Hepatocyte (in vitro differentiated cells): ENCODE measurements at regions not wholly inside any gene's neighbourhood (a gene's known extent, or its start where the extent isn't known, plus 50 kb on each side); places are given as distances from the start of the nearest gene placed in this dataset.

Source experiments
- DNase-seq: peaks from one replicate; pipeline ENCODE4 v3.0.0-alpha.2; 2016; ENCODE audit warnings: low spot score
- H2AFZ ChIP-seq: fragments of 200-600 bp; sonication (generic); 2 replicates; pipeline ENCODE4 v1.6.0; 2016; ENCODE audit warnings: antibody characterized with exemption, mild to moderate bottlenecking
- H3K27ac ChIP-seq: fragments of 200-600 bp; sonication (generic); 2 replicates; pipeline ENCODE4 v1.5.1; 2016; ENCODE audit warnings: mild to moderate bottlenecking
- H3K27me3 ChIP-seq: fragments of 200-600 bp; sonication (generic); 2 replicates; pipeline ENCODE4 v1.6.1; 2016
- H3K36me3 ChIP-seq: fragments of 200-600 bp; sonication (generic); replicated peaks from 2 replicates; pipeline ENCODE4 v1.5.1; 2016; ENCODE audit warnings: low read depth; ENCODE audit not compliant: insufficient read depth
- H3K4me1 ChIP-seq: fragments of 200-600 bp; sonication (generic); 2 replicates; pipeline ENCODE4 v1.5.1; 2016; ENCODE audit warnings: mild to moderate bottlenecking, moderate library complexity; ENCODE audit not compliant: insufficient read depth
- H3K4me2 ChIP-seq: fragments of 200-600 bp; sonication (generic); 2 replicates; pipeline ENCODE4 v1.6.0; 2016
- H3K4me3 ChIP-seq: fragments of 200-600 bp; sonication (generic); 2 replicates; pipeline ENCODE4 v1.5.1; 2016; ENCODE audit warnings: mild to moderate bottlenecking
- H3K79me2 ChIP-seq: fragments of 200-600 bp; sonication (generic); 2 replicates; pipeline ENCODE4 v1.6.0; 2017; ENCODE audit warnings: mild to moderate bottlenecking
- H3K9me2 ChIP-seq: fragments of 200-600 bp; sonication (generic); replicated peaks from 2 replicates; pipeline ENCODE4 v1.6.0; 2017; ENCODE audit warnings: mild to moderate bottlenecking; ENCODE audit not compliant: insufficient read depth
- H3K9me3 ChIP-seq: fragments of 200-600 bp; sonication (generic); 2 replicates; pipeline ENCODE4 v1.5.1; 2016; ENCODE audit warnings: low read depth, mild to moderate bottlenecking
- H4K20me1 ChIP-seq: fragments of 200-600 bp; sonication (generic); 2 replicates; pipeline ENCODE4 v1.6.0; 2016; ENCODE audit warnings: mild to moderate bottlenecking; ENCODE audit not compliant: insufficient read depth, poor library complexity, severe bottlenecking
- CTCF ChIP-seq: fragments of 200-600 bp; sonication (generic); IDR thresholded peaks from 2 replicates; pipeline ENCODE4 v1.5.1; 2016; ENCODE audit warnings: antibody characterized with exemption, mild to moderate bottlenecking; ENCODE audit not compliant: poor library complexity
- EZH2 ChIP-seq: fragments of 200-600 bp; sonication (generic); IDR thresholded peaks from 2 replicates; pipeline ENCODE4 v1.6.1; 2016; ENCODE audit warnings: antibody characterized with exemption, mild to moderate bottlenecking, borderline replicate concordance
- EZH2phosphoT487 ChIP-seq: fragments of 200-600 bp; sonication (generic); IDR thresholded peaks from one replicate; pipeline ENCODE4 v1.6.1; 2018; ENCODE audit warnings: antibody characterized with exemption, mild to moderate bottlenecking, low read depth, moderate library complexity; ENCODE audit not compliant: unreplicated experiment, severe bottlenecking
- WGBS: methylation state at CpG from one replicate; pipeline ENCODE4 v1.1.6; 2016; ENCODE audit warnings: low lambda C conversion rate; ENCODE audit errors: missing lambda C conversion rate; 5-methylcytosine and 5-hydroxymethylcytosine counted together

DNA sequence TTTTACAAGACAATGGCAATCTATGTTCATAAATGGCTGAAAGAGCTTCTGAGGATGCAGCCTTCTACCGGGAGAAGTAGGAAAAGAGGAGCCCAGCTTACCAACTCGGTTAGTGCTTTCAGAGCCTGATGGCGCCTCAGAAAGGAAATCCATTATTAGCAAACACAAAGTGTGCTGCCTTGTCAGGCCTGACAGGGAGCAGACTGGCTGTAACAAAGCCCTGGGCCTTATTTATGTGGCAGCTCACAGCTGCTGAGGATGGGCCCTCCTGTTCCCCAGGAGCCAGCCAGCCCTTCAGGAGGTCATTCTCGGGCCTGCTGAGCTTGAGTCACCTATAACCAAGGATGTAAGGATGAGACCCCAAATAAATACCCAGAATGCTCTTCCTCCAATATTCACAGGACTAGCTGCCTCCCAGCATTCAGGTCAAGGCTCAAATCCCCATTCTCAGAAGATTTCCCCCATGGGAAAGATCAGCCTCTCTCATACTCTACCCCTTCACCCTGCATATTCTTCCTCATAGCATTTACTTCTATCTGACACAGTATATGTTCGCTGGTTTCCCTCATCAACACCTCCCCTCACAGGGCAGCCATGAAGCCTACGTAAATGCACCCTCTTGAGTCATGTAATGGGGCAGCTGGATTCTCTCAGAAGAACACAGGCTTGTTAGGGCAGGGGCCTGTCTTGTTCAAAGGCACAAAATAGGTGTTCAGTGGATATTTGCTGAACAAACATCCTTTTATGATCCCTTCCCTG, 227.0 kb upstream of the RASGEF1B start:
- no peak for DNase-seq
- 56% methylated on average over 6 of the region's 6 CpGs for WGBS
- Histone ChIP-seq H3K9me3 (no peaks in the 10 kb centered on the region), H4K20me1 (no peaks in the 10 kb centered on the region), H3K4me2 (no peak overlapping the region), H3K79me2 (no peaks in the 10 kb centered on the region), H2AFZ (no peak overlapping the region), H3K27ac (peak overlapping the region; percentile 30), H3K4me1 (peaks cover 5% of the 10 kb centered on the region), H3K9me2 (no peaks in the 10 kb centered on the region), H3K4me3 (no peak overlapping the region), H3K36me3 (no peaks in the 10 kb centered on the region), H3K27me3 (no peaks in the 10 kb centered on the region)
- TF ChIP-seq EZH2phosphoT487 (no peak), EZH2 (no peak), CTCF (no peak)

DNA sequence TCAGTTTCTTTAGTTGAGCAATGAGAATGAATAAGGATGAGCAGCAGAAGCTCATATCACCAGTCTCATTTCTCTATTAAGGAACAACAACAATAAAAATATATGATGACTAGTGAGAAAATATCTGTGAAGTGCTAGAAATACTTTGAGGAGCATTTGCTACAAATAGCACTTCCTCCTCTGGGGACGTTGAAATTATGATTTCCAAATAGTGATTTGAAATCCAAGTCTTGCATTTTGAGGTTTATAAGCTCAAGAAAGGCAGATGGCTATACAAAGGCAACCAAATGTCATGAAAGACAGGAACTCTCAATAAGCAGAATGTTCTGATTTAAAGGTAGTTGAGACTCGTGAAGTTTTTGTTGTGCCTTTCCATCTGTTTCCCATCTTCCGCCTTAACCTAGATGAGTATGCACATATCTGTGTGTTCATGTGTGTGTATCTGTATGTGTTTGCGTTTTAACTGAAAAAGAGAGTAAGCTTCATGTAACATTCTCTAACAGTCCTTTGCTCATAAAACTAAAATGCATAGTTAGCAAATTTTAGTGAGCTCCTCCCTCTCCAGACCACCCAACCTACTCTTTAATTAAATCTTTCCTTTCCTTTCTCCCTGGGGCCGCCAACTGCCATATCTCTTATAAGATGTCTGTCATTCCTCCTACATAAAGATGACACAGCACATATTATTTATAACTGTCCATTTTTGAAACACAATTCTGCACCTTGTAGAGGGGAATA, 222.6 kb upstream of the RASGEF1B start:
- TF ChIP-seq CTCF = no peak
- TF ChIP-seq EZH2phosphoT487 = no peak
- TF ChIP-seq EZH2 = no peak
- Histone ChIP-seq H2AFZ (no peak overlapping the region), H3K4me3 (no peak overlapping the region), H3K4me1 (peaks cover 5% of the 10 kb centered on the region), H4K20me1 (no peaks in the 10 kb centered on the region), H3K79me2 (no peaks in the 10 kb centered on the region), H3K9me2 (no peaks in the 10 kb centered on the region), H3K27ac (no peak overlapping the region), H3K27me3 (no peaks in the 10 kb centered on the region), H3K4me2 (no peak overlapping the region), H3K9me3 (no peaks in the 10 kb centered on the region), H3K36me3 (no peaks in the 10 kb centered on the region)
- 64% methylated on average over 5 of the region's 5 CpGs for WGBS
- no peak for DNase-seq

- WGBS = 67% methylated on average over 2 of the region's 2 CpGs
- no peaks in the 10 kb centered on the region for H3K27me3 ChIP-seq
- H3K9me2 ChIP-seq = no peaks in the 10 kb centered on the region
Observed at GRCh38 chr4:81690871-81691270, 219.2 kb upstream of the RASGEF1B start.

More at GRCh38 chr4:81690871-81691270, 219.2 kb upstream of the RASGEF1B start:
- no peak for DNase-seq
- no peak for TF ChIP-seq CTCF
- no peak for TF ChIP-seq EZH2phosphoT487
- TF ChIP-seq EZH2 = no peak
- H3K79me2 ChIP-seq = no peaks in the 10 kb centered on the region
- no peak overlapping the region for H2AFZ ChIP-seq
- no peak overlapping the region for H3K27ac ChIP-seq
- no peak overlapping the region for H3K4me2 ChIP-seq
- no peak overlapping the region for H3K4me3 ChIP-seq
- H3K4me1 ChIP-seq = no peaks in the 10 kb centered on the region
- H4K20me1 ChIP-seq = no peaks in the 10 kb centered on the region
- no peaks in the 10 kb centered on the region for H3K9me3 ChIP-seq
- no peaks in the 10 kb centered on the region for H3K36me3 ChIP-seq
